C4-2B (cell line): ENCODE measurements at regions not wholly inside any gene's neighbourhood (a gene's known extent, or its start where the extent isn't known, plus 50 kb on each side); places are given as distances from the start of the nearest gene placed in this dataset.

Experiments used
- ZFX ChIP-seq: fragments of 450-650 bp; IDR thresholded peaks from 2 replicates; pipeline ENCODE4 v1.6.1; 2017
- TF ChIP-seq, protein P1 (sequence below): fragments of 450-650 bp; conservative IDR thresholded peaks from 2 replicates; pipeline ENCODE4 v1.5.1; 2017; ENCODE audit warnings: mild to moderate bottlenecking

DNA sequence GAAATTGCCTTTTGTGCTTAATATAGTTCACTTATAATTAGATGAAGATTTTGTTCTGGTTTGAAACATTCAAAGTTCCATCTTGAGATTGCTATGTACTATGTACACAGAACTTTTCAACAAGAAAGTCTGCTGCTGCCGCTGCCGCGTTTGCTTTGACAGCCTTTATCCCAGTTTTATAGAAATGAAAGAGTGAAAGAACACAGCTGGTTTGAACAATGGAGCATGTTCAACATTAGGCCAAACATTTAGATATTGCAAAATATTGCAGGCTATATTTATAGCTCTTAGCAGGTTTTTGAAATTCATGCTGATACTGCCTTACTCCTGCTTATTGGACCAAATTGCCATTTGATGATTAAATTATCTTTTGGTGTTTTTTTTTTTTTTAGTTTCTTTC is 299.8 kb upstream of the PRKD1 start:
- TF ChIP-seq, protein P1, sequence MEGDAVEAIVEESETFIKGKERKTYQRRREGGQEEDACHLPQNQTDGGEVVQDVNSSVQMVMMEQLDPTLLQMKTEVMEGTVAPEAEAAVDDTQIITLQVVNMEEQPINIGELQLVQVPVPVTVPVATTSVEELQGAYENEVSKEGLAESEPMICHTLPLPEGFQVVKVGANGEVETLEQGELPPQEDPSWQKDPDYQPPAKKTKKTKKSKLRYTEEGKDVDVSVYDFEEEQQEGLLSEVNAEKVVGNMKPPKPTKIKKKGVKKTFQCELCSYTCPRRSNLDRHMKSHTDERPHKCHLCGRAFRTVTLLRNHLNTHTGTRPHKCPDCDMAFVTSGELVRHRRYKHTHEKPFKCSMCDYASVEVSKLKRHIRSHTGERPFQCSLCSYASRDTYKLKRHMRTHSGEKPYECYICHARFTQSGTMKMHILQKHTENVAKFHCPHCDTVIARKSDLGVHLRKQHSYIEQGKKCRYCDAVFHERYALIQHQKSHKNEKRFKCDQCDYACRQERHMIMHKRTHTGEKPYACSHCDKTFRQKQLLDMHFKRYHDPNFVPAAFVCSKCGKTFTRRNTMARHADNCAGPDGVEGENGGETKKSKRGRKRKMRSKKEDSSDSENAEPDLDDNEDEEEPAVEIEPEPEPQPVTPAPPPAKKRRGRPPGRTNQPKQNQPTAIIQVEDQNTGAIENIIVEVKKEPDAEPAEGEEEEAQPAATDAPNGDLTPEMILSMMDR = no peak
- no peak for TF ChIP-seq ZFX
